ENCODE measurements at regions not wholly inside any gene's neighbourhood (a gene's known extent, or its start where the extent isn't known, plus 50 kb on each side); places are given as distances from the start of the nearest gene placed in this dataset.
"Not testable (repeated sequence)": the region's sequence is repeated elsewhere in the genome, so short reads cannot be mapped to it uniquely, and the experiment has no call there.

DNA sequence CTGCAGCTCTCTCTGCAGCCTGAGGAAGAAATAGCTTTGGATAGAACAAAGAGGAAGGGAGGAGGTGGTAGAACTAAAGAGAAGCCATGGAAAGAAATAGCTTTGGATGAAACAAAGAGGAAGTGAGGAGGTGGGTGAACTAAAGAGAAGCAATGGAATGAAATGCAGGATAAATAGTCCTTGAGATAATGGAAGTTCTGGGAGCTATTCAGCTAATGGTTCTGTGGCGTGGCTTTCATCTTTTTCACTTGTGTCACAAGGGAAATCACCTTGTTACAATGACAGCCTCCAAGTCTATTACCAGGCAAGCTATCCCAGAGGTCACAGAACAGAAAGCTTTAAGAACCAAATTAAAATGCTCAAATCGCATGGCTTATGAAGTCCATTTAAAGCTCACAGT, 141.3 kb upstream of the ARG1 start:
- no peak for DNase-seq (ENCODE audit: low spot score)

DNA sequence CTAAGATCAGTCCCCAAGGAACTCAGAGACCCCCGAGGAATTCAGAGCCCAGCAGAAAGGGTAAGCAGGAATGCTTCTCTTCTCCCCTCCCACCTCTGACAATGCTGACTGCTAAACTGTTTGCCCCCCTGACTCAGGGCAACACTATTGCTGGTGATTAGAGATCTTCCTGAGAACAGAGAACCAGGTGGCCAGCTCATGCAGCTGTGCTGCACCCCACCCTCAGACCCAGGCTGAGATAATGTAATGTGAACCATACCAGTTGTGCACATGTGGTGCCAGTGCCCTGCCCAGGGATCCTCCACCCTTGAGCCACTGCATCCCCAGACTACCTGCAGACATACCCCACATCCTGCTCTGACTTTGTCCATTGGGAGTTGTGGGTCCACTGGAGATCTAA, 139.1 kb upstream of the ARG1 start:
- TF ChIP-seq, protein P1, sequence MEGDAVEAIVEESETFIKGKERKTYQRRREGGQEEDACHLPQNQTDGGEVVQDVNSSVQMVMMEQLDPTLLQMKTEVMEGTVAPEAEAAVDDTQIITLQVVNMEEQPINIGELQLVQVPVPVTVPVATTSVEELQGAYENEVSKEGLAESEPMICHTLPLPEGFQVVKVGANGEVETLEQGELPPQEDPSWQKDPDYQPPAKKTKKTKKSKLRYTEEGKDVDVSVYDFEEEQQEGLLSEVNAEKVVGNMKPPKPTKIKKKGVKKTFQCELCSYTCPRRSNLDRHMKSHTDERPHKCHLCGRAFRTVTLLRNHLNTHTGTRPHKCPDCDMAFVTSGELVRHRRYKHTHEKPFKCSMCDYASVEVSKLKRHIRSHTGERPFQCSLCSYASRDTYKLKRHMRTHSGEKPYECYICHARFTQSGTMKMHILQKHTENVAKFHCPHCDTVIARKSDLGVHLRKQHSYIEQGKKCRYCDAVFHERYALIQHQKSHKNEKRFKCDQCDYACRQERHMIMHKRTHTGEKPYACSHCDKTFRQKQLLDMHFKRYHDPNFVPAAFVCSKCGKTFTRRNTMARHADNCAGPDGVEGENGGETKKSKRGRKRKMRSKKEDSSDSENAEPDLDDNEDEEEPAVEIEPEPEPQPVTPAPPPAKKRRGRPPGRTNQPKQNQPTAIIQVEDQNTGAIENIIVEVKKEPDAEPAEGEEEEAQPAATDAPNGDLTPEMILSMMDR (IDR thresholded peaks at IDR 0.05; ENCODE audit: extremely low read depth, insufficient read depth, missing control alignments), result no peak
- in situ Hi-C loops (cut with MboI; ENCODE audit: low pct_unique_long_range_greater_than_20kb, low sequenced_read_pairs, unreplicated experiment), result no loop called here
- DNase-seq (ENCODE audit: low spot score), result no peak

More for the DNA sequence above, 141.3 kb upstream of the ARG1 start:
- TF ChIP-seq, protein P1 (IDR thresholded peaks at IDR 0.05; ENCODE audit: extremely low read depth, insufficient read depth, missing control alignments), result no peak
- in situ Hi-C loops (cut with MboI; ENCODE audit: low pct_unique_long_range_greater_than_20kb, low sequenced_read_pairs, unreplicated experiment), result no loop called here

DNA sequence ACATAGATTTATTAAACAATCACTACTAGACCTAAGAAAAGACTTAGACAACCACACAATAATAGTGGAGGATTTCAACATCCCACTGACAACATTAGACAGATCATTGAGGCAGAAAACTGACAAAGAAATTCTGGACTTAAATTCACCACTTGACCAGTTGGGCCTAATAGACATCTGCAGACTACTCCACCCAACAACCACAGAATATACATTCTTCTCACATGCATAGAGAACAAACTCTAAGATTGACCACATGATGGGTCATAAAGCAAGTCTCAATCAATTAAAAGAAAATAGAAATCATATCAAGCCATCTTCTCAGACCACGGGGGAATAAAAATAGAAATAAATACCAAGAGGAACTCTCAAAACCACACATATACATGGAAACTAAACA, 136.7 kb upstream of the ARG1 start:
- in situ Hi-C loops (cut with MboI; ENCODE audit: low pct_unique_long_range_greater_than_20kb, low sequenced_read_pairs, unreplicated experiment), result no loop called here
- TF ChIP-seq, protein P1 (IDR thresholded peaks at IDR 0.05; ENCODE audit: extremely low read depth, insufficient read depth, missing control alignments), result no peak
- DNase-seq (ENCODE audit: low spot score), result no peak

DNA sequence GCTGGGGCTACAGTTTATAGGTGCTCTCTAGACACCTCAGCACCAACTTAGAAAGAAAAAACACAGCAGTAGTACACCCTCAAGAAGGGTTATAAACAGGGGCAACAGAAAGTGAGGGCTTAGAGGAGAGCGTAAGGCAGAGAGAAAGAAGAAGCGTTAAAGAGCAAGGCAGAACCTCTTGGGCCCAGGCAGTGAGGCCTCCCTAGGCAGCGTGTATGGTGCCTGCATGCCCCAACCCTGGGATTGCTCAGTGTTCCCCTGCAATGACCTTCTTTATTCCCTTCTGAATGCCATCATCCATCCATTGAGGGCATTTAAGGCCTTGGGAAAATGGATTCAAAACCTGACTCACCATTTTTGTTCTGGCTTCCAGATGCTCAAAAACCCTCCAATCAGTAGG, 130.0 kb upstream of the ARG1 start:
- DNase-seq (ENCODE audit: low spot score), result no peak
- TF ChIP-seq, protein P1 (IDR thresholded peaks at IDR 0.05; ENCODE audit: extremely low read depth, insufficient read depth, missing control alignments), result no peak
- in situ Hi-C loops (cut with MboI; ENCODE audit: low pct_unique_long_range_greater_than_20kb, low sequenced_read_pairs, unreplicated experiment), result no loop called here

DNA sequence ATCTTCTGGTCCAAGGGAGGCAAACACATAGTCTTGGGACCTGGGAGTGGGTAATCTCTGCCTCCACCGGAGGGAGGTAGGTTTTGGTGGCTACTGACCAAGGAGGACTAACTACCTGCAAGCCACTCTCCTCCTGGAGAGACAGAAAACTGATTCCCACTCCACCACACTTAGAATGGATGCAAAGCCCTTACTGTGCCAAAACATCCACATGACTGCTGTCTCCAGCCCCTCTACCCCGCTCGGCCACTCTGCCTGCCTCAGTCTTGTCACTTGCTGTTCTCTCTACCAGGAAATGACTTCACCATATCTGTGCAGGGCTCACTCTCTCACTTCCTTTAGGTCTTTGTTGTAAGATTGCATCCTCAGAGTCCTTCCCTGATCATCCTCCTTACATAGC, 129.5 kb upstream of the ARG1 start:
- TF ChIP-seq, protein P1 (IDR thresholded peaks at IDR 0.05; ENCODE audit: extremely low read depth, insufficient read depth, missing control alignments), result no peak
- no peak for DNase-seq (ENCODE audit: low spot score)
- in situ Hi-C loops (cut with MboI; ENCODE audit: low pct_unique_long_range_greater_than_20kb, low sequenced_read_pairs, unreplicated experiment), result no loop called here

DNA sequence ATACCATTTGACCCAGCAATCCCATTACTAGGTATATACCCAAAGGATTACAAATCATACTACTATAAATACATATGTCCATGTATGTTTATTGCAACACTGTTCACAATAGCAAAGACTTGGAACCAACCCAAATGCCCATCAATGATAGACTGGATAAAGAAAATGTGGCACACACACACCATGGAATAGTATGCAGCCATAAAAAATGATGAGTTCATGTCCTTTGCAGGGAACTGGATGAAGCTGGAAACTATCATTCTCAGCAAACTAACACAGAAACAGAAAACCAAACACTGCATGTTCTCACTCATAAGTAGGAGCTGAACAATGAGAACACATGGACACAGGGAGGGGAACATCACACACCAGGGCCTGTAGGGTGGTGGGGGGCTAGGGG, 127.7 kb upstream of the ARG1 start:
- in situ Hi-C loops (cut with MboI; ENCODE audit: low pct_unique_long_range_greater_than_20kb, low sequenced_read_pairs, unreplicated experiment); DNase-seq (ENCODE audit: low spot score): not testable (repeated sequence)

DNA sequence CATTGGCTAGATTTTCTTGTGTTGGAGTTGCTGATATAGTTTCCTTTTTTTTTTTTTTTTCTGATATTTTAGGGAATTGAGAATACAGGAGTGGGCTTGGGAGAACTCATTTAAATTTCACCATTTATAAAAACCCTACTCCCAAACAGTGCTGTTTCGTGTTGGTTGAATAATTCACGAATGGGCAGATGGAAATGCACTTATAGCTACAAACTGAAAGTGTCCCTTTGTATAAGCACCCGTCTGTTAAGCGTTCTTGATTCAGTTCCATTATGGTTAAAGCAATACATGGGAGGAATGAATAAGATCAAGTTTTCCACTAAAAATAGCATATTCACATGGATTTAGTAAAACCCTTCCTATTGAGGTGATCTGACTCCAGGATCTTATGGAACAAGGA, 122.2 kb upstream of the ARG1 start:
- in situ Hi-C loops (cut with MboI; ENCODE audit: low pct_unique_long_range_greater_than_20kb, low sequenced_read_pairs, unreplicated experiment), result no loop called here
- DNase-seq (ENCODE audit: low spot score), result no peak
- TF ChIP-seq, protein P1 (IDR thresholded peaks at IDR 0.05; ENCODE audit: extremely low read depth, insufficient read depth, missing control alignments), result no peak
